GM21360 (cell line): ENCODE measurements at regions not wholly inside any gene's neighbourhood (a gene's known extent, or its start where the extent isn't known, plus 50 kb on each side); places are given as distances from the start of the nearest gene placed in this dataset.
"Not testable (repeated sequence)": the region's sequence is repeated elsewhere in the genome, so short reads cannot be mapped to it uniquely, and the experiment has no call there.

Experiments used
- ATAC-seq: cut with Tn5 transposase; IDR thresholded peaks from one replicate; pipeline ENCODE4 v1.9.1; 2021; ENCODE audit warnings: mild to moderate bottlenecking, moderate library complexity; ENCODE audit not compliant: unreplicated experiment

DNA sequence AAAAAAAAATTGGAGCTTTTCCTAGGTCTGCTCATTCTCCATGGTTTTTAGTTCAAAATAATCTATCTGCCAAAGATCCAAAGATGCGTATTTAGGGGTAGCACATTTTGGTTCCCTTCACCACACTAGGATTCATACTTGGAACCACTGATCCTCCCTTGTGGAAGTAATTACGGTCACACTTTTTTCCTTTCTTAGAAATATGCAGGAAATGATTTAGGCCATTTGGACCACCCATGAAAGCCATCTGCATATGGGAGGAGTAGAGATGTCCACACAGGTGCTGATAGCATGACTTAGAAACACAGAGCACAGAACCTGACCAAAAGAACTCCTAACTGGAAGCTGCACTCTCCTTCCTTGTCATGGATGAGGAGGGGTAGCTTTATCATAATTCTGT is 105.9 kb upstream of the RAI14 start:
- no peak for ATAC-seq

DNA sequence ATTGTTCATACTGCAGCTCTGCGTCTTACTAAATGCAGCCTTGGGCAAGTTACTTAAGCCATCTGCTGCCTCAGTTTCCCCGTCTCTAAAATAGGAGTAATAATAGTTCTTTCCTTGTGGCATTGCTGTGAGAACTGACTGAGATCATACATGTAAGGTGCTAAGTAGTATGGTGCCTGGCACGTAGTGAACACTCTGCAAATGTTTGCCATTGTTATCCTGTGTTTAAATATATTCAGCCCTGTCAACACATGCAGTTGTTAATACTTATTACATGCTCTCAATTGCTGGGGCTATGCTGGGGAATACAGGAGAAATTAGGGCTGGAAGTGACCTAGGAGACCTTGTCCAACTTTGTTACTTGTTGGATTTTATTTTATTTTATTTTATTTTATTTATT is 105.2 kb upstream of the RAI14 start:
- no peak for ATAC-seq

DNA sequence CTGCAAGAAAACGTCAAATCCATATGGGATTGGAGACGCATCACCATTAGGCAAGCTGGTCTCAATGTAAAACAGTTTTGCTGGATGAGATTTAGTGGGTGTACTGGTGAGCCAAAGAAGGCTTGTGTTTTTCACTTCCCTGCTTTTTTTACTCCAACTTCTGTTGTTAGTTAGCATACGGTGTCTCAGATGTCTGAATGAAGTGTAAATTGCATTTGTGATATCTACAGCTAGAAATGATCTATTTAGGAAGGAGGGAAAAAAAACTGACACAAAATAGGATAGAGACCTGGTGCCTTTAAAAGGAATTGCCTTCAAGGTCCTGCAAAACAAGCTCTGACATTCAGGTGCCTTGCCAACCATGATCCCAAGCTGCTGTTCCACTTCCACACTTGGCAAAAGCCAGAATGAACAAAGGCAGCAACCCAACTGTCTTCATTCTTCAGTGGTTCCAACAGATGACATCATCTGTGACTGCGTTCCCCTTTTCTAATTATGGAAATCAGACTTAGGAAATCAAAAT is 104.2 kb upstream of the RAI14 start:
- no peak for ATAC-seq

DNA sequence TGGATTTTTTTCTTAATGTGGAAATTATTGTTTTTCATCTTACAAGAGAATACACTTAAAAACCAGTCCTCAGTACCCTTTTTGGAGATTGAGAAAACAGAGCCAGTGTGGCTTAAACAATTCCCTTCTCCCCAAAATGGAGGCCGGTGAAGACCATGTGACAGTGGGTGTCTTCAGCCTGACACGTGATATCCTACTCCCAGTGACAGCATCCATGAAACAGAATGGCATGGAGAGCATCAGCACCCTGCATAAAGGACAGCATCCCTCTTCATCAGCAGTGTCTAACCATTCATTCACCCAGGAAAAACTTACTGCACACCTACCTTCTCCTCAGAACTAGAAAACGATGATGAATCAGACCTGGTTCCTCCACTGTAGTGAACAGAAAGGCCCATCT is 103.4 kb upstream of the RAI14 start:
- ATAC-seq, result no peak

DNA sequence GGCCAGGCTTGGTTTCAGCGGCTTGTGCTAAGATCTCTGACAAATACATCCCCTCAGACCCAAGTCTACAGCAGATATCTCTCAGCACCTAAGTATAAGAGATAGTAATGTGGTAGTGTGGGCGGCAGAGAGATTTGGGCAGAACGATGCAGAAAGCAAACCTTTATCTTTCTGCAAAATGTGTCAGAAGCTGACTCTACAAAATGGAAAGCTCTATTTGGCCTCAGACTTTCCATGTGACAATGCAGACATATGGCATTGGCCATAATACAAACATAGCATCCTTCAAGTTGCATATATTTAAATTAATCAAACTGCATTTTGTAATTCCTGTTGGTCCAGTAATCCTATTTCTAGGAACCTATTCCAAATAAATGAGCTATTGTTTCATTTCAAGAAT is 102.5 kb upstream of the RAI14 start:
- ATAC-seq, result no peak

DNA sequence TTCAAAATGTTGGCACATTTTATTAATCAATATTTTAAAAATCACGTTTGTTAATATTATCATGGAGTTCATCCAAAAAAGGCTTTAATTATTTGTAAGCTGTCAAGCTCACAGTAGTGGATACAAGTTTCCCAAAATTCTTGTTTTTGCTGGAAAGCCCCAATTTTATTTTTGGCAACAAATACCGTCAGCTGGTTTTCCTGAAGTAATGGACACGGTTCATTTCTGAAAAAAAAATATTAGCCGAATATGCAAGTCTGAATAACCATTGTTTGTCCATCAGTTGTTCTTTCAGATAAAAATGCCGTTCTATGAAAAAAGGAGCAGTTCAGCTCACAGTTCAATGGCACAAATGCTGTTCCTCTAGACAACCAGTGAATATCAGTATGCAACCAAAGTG is 101.5 kb upstream of the RAI14 start:
- no peak for ATAC-seq

DNA sequence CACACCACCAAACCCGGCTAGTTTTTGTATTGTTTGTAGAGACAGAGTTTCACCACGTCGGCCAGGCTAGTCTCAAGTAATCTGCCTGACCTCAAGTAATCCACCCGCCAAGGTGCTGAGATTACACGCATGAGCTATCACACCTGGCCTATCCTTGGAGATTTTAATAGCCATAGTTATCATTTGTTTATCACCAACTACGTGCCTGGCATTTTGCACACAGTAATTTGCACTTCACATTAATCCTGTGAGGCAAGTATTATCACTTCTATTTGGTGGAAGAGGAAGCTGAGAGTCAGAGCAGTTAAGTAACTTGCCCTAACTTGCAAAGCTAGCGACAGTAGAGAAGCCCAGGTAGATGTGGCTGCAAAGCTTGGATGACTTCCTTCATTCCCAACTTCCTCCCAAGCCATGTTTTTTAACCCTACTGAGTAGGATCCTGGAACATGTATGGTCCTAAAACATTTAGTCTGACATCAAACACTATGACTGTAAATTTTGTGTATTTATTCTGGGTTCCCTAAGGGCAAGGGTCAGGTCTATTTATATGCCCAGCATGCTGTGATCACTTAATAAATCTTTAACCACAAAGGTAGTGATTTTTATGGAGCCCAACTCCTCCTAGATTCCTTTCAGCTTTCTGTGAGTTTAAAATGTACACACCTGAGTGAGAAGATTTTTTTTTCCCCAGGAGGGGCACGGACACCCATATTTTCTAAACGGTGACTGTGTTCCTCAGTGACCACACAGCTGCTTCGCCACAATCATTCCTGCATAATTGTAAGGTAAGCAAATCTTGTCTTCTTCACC is 100.2 kb upstream of the RAI14 start:
- no peak for ATAC-seq

DNA sequence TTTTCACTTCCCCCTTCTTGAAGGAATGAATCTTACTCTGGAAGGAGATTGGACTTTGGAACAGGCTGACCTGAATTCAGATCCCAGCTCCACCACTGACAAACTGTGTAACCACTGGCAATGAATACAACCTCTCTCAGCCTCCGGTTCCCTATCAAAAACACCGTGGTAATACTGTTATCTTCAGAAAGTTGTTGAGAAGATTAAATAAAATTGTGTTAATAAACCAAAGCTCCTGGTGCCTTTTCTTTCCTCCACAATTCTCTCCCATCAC is 99.7 kb upstream of the RAI14 start:
- no peak for ATAC-seq

DNA sequence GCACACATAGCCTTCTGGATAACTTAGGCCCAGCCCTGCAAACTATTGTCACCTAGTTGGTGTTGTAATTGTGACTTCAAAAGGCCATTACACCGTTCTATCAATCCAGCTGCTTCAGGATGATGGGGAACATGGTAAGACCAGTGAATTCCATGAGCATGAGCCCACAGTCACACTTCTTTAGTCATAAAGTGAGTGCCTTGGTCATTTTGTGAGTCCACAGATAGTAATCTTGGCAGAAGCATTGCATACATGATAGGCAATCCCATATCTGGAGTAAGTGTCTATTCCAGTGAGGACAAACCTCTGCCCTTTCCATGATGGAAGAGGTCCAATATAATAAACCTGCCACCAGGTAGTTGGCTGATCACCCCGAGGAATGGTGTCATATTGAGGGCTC is 94.5 kb upstream of the RAI14 start:
- ATAC-seq, result not testable (repeated sequence)

DNA sequence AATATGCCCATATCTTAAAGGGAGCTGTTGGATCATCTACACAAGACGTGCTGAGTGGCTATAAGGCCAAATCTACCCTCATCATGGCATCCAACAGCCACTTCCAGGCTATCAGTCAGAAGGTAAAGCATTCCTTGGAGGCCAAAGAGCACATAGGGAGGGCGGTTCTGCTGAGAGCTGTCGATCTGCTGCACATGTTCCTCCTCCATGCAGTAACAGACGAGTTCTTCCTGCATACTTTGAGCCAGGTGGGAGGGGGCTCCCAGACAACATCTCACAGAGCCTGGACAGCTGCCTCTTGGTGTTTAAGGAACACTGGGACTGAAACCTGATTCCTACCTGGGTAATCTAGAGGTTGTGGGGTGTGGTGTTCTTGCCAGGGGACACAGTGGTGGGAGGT is 93.3 kb upstream of the RAI14 start:
- no peak for ATAC-seq

DNA sequence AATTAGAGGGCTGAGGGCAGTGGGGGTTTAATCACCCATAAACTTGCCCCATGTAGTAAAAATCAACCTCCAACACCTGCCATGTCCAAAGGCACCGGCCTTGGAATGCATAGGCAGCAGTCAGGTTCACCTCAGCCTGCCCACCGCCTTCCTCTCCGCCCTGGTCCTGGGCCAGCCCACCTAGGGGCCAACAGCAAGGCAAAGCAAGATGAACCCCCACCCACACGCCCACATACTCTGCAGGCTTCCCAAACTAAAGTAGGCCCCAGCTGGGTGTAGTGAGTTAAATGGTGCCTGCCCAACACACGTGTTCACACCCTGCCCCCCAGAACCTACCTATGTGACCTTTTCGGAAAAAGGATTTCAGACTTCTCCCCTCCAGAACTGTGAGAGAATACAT is 92.9 kb upstream of the RAI14 start:
- no peak for ATAC-seq

DNA sequence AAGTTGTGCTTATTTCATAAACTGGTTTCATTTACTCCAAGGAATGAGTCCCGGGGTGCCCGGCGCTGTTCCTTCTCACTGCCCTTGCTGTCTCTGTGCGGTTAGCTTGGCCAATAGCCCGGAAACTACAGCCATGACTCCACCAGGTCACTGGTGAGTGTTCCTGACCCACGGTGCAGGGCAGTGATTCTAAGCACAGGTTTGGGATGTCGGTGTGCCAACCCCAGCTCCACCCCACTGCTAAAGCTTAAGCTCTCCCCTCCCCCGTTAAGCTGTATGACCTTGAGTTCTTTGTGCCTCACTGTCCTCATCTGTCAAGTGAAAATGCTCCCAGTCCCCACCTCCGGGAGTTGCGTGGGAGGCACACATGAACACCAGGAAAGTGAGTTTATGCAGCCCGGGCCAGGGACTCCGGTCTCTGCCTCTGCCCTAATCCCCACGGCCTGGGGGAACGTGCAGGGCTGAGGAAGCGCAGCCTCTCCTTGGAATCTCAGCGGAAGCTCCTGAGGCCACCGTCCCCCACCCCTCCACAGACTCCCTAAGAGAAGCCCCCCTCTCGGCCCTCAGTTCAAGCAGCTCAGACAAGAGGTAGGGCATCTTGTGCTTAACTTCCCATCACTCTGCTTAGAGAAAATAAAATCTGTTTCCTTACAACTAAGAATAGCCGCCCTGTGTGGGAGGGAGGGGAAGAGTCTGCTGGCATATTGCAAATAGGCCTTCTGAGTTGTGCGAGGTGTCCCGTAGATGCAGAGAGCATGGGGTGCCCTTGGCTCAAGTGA is 92.0 kb upstream of the RAI14 start:
- no peak for ATAC-seq

DNA sequence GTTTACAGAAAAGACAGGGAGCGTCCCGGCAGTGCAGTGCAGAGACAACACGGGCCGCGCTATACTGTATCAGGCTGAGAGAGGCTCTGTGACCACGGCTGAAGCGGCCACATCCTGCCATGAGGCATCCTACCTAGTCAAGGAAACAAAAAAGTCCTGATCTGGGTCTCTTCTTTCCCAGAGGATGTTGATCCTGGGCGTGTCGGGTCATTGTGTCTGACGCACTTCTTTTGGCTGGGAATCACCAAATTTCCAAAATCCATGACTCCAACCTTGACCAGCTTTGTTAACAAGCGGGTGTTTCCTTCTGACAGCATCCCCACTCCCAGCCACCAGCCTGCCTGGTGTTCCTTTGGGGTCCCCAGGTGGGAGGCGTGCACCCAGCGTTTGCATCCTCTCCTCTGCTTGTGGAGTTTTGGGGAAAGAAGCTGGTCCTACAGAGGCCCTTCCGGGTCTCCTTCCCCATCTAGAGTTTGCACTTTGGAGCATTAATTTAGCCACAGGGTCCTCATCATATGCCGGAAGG is 91.4 kb upstream of the RAI14 start:
- no peak for ATAC-seq

DNA sequence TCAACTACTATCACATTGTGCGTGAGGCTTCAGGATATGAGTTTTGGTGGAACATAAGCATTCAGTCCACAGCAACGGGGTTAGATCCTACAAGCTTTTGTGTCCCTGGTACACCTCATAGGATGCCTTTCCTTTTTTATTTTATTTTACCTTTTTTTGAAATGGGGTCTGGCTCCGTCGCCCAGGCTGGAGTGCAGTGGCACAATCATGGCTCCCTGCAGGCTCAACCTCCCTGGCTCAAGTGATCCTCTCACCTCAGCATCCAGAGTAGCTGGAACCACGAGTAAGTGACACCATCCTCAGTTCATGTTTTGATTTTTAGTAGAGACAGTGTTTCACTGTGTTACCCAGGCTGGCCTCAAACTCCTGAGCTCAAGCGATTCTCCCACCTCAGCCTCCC is 86.0 kb upstream of the RAI14 start:
- ATAC-seq, result no peak

DNA sequence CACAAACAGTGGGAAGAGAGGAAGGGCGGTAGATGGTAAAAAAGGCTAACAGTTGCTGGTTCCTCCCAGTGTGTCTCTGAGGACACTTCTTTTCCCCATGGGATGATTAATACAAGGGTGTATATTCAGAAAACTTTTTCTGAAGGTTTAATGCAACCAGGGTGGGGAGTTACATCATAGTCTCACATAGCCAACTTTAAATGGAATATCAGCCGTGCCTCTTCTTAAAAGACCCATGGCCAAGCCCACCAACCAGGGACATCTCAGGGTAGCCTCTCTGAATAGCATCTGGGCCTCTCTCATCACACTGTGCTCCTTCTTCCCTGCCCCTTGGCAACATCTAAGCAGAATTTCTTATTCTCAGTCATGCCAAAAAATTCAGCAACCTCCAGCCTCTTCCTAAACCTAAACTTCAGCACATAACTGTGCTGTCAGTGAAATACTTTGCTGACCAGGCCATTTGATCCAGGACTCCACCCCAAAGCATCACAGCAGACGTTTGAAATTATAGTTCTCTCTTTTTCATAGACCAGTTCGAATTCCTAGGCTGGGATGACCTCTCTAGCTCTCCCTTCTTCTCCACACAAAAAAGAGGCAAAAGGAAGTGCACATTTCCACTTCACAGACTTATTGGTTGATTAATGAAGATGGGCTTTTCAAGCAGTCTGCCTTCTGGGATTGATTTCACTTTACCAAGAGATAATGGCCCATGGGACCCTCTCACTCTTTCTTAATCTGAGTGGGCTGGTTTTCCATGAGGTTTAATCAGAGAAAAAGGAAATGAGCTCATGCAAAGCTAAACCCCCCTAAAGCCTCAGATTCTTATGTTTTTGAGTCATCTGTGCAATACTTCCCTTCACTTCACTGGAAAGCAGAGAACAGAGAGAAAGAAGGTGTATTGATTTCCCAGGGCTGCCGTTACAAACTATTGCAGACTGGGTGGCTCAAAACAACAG is 85.1 kb upstream of the RAI14 start:
- ATAC-seq, result no peak

DNA sequence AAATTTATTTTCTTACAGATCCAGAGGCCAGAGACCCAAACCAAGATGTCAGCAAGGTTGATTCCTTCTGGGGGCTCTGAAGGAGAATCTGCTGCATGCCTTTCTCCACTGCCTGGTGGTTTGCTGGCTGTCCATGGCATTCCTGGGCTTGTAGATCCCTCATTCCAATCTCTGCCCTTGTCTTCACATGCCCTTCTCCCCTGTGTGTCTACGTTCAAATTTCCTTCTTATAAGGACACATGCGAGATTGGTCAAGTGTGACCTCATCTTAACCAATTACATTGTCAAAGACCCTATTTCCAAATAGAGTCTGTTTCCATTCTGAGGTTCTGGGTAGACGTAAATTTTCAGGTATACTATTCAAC is 84.5 kb upstream of the RAI14 start:
- no peak for ATAC-seq

DNA sequence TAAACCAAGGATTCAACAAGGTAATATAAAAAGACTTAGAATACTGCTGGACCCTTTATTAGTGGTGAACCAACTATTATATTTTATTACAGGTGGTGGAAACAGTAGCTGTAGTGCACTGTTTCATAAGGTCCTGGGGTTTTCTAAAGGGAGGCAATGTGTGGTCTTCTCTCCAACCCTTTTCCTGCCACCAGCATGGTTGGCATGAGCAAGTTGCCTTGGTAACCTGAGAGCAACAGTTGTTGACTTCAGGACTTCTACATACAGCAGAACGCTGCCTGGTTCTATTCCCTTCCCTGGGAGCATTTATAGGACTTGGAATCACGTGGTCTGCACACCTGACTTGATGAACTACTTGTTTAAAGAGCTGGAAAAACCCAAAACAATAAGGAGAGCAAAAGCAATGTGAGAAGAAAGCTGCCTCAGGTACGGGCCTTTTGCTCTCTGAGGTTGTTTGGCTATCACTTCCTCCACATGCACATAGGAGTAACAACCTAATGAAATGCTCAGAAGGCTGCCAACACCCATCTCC is 81.1 kb upstream of the RAI14 start:
- no peak for ATAC-seq

DNA sequence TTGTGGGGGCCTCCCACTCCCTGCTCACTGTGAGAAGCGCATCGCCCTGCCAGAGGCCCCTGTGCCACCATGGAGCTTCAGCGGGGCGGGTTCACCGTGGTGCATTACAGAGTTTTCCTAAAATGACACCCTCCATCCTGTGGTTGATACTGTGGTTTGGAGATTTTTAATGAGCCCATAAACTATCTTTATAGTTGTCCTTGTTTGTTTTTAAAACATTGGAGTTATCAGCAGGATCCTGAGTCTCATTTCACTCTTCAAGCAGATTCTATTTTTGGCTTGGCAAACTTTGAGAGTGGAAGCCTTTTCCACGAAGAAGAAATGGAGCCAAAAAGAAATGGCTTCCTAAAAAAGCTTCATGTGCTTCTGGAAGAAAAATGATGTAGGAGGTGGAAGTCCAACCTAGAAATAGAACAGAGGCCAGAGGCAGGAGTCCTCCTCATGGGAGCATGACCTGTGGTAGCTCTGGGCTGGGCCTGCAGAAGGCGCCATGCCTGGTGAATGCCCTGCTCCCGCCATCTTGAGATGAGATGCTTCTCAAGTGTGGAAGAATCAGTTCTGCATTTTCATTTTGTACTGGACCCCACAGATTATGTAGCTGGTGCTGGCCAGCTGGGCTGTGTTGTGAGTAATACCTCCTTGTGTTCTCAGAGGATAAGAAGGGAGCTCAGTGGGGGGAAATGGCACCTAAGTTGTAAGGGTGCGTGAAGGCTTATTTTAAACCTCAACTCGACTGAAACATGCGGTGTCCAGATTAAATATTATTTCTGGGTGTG is 79.0 kb upstream of the RAI14 start:
- ATAC-seq, result no peak

DNA sequence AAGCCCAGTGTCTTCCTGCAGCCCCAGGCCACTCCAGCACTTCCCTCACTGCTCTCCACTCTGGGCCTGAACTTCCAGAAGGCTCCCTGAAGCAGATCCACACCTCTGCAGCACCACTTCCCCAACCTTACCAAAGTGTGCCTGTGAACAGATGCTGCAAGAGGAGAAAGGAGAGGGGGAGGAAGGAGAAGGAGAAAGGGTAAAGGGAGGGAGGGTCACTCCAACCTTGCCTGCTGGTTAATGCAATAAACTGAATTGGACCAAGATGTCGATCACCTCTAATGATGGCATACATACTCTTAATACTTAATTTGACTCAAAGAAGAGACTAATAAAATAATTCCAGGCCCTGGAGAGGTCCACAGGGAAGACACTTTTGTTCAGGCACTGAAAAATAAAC is 77.2 kb upstream of the RAI14 start:
- ATAC-seq, result no peak

DNA sequence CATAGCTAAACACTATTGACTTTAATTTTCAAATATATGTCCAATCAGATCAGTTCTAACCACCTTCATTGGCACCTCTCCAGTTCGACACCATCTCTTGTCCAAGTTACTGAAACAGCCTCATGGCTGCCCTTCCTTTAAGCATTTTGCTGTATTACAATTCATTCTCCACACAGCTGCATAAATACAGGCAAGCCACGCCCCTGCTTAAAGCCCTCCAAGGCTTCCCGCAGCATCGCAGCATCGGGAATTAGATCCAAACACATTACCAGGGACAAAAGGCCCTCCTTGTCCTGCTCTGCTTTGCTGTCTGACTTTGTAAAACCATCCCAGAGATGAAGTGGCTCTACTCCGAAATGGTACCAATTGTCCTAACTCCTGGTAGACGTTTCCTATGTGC is 75.1 kb upstream of the RAI14 start:
- no peak for ATAC-seq
